ENCODE measurements at regions not wholly inside any gene's neighbourhood (a gene's known extent, or its start where the extent isn't known, plus 50 kb on each side); places are given as distances from the start of the nearest gene placed in this dataset.
A peak's percentile ranks its signal among the peaks of the same experiment; 100 is the strongest.

DNA sequence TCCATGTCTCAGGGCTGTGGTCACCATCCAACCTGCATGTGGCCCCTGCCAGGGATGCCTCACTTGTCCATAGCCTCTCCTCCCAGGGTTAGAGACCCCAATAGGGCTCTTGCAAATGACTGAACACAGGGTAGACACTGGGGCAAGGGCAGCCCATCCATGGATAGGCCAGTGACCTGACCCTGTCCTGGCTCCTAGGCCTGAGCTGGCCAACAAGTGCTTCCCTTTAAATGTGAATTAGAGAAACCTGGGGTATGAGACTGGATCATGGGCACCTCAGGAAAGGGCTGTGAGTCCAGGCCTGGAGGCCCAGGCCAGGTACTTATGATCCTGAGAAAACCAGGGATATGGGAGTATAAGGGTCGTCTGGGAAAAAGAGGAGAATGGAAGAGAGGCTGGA lies 64.5 kb downstream of the COPS8 start:
- DNase-seq, result no peak

DNA sequence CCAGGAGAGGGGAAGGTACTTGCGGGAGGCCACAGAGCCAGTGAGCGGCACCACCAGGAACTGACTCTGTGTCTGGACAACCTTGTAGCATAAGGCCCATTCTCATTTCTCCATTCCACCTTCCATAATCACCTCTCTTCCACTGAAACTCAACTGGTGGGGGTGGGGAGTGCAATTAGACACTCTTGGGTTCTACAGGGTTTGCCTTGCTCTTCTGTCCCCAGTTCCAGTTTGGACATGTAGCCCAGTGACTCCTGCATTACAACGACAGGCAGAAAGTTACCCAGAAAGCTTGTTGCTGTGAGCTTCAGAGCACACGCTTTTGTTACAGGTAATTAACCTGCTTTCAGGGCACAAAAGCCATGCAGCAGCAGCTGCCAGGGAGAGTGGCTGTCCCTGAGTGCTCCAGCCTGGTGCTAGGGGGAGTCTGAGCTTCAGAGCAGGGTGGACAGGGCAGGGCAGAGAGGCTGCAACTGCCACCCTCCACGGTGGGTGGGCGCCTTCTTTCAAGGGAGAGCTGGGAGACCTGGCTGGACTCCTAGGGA lies 65.2 kb downstream of the COPS8 start:
- no peak for DNase-seq

DNA sequence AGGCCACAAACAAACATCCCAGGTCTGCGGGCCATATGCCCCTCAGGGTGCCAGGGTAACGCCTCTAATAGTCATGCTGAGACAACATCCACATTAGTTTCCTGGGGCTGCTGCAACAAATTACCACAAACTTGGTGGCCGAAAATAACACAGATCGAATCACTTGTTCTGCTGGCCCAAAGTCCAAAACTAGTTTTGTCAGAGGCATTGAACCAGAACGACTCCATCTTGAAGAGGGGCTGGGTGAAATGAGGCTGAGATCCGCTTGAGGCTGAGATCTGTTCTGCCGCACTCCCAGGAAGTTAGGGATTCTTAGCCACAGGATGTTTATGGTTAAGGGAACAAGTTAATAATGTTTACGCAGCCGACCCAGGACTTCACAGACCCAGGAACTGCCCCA lies 66.7 kb downstream of the COPS8 start:
- no peak for DNase-seq

DNA sequence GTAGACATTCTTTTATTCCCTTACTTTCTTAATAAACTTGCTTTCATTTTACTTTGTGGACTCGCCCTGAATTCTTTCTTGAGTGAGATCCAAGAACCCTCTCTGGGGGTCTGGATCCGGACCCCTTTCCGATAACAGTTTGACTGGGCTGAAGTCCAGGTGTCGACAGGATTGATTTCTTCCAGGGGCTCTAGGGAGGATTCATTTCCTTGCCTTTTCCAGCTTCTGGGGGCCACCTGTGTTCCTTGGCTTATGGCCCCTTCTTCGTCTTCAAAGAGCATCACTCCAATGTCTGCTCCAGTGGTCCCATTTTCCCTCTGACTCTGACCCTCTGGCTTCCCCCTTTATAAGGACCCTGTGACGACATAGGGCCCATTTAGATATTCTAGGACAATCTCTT lies 67.5 kb downstream of the COPS8 start:
- no peak for DNase-seq

DNA sequence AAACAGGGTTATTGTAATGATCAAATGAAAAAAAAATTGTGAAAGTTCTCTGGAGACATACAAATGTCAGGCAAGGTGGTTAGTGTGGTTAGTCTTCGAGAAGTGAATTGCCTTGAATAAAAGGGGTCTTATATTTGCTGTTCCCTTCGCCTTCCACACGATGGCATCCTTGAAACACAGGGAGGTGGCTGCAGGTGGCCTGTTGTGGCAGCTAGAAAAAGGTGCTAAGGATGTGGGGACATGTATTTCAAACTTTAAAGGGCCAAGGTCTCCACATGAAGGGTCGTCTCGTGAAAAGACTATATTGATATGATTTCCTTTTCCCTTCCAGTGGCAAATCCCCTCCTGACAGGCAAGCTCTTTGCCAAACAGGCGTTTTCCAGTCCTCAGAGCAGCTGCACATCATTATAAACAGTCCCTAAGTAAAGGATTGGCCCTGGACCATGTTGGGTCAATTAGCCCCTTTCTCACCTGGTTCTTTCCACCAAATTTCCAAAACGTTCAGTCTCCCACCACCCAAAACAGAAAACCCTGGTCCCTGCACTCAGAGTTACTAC lies 68.5 kb downstream of the COPS8 start:
- DNase-seq, result peak; percentile 10 to 58

DNA sequence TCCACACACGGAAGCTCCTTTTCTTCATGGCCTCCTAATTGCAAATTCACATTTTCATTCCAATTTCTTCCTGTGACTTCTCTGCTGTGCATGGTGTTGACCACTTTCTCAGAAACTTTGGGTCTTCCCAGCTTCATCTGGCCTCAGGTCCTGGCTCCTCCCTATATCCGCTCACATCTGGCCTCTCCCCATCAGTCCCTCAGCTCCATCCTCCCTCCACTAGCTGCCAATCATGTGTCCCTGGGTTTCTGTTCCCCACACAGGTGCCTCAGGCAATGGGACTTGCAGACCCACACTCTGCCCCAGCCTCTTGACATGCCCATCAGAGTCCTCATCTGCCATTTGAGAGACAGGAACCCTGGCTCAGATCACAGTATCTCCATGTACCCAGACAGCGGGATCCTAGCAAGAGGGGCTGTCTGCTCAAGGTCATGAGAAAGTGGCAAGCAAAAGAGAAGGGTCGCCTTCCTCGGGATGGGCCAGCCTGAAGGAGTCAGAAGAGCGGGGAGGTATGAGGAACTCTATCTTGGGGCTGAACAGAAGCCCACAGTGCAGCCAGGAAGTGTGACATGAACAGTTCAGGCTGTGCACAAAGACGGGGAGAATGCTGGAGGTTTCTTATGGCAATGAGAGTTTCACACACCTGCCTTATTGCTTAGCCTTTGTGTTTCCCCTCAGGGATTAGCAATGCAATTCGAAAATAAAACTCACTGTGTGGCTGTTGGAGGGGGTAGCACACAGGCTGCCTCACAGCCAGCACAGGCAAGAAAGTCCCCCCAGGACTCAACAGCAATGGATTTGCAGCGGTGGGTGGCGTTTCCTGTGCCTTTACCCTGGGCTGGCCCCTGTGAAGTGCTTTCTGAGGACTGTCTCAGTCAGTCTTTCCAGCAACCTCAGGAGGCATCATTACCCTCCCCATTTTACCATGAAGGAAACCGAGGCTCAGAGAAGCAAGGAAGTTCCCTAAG lies 69.5 kb downstream of the COPS8 start:
- DNase-seq, result no peak

DNA sequence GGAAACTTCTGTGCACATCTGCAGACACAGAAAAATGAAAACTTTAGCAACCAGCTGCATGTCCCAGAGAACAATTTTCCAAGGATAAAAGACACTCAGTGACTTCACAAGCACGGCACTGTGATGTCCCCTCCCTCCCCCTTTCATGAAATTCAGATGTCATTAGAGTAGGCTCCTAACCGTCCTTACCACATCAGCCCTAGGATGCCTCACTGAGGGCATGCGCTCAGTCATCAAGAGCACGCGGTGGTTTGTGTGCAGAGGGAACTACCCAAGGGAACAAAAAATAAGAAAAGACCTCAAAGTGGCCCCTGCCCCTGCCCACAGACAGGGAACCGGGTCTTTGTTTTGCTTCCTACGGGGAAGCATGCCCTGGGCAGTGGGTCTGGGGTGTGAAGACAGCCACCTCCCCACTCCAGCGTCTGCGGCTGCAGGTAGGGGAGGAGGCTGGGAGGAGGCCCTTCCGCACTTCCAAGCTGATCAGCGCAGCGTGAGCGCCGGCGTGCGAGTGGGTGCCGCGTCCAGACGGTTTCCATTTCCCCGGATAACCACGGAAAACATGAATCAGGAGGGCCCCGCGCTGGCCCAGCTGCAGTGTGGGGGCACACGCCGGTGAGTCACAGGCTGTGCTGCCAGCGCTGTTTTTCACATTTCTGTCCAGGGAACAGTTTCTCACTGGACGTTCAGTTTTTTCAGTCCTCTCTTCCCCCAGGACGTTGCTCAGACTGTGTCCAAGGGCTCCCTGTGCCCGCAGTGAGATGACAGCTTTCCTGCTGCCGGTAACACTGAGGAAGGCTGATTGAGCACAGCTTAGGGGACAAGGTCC lies 70.6 kb downstream of the COPS8 start:
- no peak for DNase-seq

DNA sequence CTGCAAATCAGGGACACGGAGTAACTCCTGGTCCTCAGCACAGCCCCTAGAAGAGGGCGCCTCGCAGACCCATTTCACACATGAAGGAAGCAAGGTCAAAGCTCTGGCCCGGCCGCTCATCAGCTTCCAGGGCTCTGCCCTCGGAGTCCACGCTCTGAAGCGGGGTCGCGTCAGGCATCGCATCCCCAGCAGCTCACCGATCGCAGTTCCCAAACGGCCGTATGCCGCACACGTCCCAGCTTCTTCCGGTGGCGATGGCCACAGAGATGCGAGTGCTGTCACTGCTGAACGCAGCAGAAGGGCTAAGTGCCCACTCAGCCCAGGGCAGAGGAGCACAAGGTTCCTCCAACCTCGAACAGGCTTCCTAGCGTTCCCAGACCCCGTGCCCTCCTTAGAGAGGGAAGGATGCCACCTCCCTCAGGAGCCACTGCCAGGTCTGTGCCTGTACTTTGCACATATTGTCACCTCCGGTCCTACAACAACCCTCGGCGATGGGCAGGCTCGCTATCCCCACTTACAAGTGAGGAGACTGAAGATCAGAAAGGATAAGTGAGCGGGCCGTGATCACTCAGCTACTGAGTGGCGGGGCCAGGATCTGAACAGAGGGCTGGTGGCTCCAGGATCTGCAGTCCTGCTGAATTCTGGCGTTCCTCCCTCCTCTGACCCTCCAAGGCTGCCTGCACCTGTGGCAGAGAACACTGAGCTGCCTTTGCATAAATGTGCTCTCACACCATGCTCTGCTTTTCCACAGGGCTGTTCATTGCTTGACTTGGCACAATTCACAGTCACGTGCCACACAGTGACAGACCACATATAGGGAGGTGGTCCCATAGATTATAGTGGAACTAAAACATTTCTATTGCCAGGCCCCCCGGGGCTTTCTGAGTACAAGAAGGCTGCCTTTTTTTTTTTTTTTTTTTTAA lies 71.4 kb downstream of the COPS8 start:
- DNase-seq, result no peak

DNA sequence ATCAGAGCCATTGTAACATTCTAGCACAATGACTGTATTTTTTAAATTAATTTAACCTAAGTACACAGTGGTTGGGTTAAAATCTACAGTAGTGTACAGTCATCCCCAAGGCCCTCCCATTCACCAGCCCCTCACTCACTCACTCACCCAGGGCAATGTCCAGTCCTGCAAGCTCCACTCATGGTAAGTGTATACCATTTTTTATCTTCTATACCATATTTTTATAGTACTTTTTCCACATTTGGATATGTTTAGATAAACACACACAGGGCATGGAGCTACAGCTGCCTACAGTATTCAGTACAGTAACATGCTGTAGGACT lies 72.1 kb downstream of the COPS8 start:
- no peak for DNase-seq

DNA sequence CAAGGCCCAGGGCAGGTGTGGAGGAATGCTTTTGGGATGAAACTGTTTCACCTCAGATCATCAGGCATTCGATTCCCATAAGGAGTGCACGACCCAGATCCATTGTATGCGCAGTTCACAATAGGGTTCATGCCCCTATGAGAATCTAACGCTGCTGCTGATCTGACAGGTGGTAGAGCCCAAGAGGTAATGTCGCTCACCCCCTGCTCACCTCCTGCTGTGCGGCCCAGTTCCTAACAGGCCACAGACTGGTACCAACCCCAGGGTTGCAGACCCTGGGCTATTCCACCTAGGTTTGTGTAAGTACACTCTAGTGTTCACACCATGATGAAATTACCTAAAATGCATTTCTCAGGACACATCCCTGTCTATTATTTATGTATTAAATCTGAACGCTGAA lies 72.5 kb downstream of the COPS8 start:
- DNase-seq, result no peak

DNA sequence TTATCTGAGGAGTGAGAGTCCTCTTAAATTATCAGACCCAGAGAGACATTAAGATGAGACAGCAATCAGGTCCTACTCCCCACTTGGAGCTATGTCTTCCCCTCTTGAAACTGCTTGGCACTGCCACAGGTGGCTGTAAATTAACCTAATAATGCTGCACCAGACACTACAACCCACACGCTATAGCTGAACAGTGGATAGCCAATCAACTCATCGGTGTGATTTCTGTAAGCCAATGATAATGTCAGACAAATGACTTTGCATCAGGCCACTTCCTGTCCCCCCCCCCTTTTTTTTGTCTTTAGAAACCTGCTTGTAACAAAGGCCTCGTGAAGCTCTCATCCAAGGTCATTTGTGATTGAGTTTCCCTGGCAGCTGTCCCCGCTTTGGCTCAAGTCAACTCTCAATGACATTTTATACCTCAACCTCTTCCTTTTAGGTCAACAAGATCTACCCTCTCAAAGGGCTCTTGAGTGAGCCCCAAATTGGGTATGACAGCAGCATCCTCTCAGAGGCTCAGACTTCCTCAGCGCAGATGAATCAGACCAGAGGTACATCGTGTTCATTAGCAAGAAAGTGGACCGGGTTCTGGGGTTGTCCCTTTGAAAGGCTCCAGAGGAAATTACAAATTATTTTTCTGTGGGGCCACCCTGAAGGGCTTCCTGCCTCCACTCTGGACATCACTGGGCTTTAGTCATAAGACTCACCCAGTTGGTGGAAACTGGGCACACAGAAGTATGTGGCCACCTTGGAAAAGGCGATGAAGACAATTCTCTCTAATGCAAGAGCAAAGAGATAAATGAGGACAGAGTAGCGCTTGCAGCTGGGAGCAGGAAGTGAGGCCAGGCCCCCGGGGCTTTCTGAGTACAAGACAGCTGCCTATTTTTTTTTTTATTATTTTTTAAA lies 73.6 kb downstream of the COPS8 start:
- no peak for DNase-seq

DNA sequence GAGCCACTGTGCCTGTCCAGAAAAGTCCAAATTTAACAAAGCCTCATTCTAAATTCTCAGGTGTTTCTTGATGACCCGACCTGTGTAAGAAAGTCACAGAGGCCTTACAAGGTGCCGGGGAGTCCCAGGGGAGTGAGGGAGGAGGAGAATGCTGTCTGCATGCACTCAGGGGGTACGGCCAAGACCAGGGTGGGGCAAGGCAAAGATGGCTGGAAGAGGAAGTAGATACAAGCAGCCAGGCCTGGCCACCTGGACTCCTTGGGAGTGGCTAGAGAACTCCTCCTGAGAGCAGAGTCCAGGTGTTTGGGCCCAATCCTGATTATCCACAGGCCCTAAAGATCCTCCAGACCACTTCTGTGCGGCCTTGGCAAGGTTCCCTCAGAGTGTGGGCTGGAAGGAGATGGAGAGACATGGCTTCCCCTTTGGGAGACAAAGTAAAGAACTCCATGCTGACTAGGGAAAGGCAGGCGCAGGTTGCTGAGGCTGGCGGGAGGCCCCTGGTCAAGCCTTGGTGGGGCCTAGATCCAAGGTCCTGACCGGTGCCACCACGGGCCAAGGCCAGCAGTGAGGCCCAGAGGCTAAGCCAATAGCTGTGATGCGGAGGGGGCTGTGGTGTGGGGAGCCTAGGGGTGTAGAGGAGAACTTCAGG lies 74.7 kb downstream of the COPS8 start:
- no peak for DNase-seq

DNA sequence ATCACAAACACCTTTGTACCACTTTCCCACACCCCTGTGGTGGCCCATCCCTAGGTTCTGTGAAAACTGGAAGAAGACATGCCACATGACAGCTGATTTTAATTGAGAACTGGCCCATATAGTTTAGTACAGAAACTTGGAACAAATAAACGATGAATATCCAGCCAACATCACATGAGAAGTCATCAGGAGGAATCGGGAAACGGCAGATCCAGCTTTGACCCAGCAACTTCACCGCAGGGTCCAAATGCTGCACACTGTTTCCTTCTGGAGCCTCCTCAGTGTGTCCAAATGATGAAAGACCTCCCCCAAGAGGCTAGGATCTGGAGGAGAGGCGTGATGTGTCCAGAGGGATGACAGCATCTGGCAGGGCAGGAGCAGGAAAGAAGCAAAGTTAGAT lies 75.5 kb downstream of the COPS8 start:
- no peak for DNase-seq

DNA sequence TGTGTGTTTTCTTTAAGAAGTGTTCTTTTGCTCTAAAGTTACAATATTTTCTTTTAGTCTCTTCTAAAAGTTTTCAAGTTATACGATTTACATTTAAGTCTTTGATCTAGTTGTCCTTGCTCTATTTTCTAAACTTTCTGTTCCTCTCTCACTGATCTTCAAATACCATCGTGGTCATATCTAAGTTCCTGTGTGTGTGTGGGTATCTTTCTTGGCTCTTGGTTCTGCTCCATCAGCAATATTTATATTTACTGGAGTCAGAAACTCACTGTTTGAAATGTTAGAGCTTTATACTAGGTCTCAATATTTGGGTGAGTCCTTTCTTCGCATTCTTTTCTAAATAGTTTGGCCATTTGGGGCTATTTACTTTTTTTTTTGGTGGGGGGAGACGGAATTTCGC lies 77.3 kb downstream of the COPS8 start:
- DNase-seq, result no peak

DNA sequence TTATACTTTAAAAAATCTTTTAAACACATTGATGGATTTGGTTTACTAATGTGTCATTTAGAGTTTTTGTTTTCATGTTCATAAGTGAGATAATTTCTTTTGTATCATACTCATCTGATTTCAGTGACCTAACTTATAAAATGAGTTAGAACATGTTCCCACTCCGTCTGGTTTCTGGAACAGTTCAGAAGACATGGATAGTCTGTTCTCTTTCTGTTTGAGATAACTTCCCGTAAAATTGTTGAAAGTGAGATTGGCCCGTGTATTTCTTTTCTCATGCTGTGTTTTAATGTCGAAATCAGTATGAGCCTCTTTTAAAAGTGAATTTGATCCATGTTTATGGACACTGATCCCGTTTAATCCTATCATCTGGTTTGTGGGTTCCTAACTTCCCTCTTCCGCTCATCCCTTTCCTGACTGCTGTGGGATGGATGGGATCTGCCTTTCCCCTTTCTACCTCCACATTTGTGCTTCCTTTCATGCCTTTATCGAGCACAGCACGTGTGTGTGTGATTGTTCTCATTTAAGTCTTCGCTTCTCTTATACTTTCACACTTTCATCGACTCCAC lies 78.9 kb downstream of the COPS8 start:
- no peak for DNase-seq

DNA sequence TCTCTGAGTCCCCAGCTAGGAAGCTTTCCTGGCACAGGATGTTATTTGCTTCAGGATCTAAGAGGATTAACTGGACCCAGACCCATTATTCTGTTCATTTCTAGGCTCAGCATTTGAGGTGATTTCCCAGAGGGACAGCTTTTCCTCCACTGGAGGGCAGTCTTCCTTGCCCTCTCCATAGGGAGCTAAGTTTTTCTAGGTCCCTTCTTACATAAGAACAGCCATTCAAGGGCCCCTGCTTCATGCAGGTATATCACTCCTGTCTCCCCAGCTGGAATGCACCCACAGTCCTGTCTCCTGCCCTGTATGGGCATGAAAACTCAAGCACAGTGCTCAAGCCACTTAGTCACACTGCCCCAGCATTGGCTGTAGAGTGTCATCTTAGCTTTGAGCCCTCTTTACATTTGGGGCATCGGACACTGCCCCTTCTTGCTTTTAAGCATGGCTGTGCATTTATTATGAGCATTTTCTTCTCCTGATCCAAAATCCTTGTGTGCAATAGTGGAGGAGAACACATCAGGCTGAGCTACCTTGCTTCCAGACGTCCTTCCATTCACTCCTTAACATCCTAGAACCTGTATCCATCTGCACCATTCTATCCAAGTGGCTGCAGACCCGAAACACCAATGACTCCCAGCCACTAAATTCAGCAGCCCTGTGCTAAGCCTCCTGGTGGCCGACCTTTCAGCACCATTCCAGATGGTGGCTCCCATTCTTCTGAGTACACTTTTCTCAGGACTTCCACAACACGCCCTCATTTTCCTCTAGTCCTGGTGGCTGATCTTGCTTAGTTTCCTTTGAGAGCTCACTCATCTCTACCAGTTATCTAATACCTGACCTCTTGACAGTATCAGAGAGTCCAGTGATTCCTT lies 80.0 kb downstream of the COPS8 start:
- peak in 1 of 2 experiments; percentile 19 for DNase-seq

DNA sequence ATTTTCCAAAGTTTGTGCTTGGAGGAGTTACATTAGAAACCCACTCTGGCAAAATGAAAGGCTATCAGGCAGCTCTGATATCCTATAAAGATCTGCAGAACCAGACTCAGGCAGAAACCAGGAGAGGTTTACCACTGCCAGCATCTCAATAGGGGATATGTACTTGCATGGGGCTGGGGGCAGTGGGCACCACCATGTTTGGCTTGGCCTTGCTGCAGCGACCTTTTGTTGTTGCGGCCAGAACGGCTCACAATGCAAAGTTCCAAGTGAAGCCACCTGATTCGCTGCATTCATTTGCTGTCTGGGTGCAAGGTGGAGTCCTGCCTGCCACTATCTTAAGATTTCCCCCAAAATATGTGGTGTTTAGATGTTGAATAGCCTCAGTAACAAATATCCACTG lies 81.3 kb downstream of the COPS8 start:
- DNase-seq, result no peak

DNA sequence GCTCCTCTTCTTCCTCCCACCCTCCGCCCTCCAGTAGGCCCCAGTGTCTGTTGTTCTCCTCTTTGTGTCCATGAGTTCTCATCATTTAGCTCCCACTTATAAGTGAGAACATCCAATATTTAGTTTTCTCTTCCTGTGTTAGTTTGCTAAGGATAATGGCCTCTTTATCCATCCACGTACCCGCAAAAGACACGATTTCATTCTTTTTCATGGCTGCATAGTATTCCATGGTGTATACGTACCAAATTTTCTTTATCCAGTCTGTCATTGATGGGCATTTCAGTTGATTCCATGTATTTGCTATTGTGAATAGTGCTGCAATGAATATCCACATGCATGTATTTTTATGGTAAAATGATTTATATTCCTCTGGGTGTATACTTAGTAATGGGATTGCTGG lies 82.2 kb downstream of the COPS8 start:
- DNase-seq, result no peak

DNA sequence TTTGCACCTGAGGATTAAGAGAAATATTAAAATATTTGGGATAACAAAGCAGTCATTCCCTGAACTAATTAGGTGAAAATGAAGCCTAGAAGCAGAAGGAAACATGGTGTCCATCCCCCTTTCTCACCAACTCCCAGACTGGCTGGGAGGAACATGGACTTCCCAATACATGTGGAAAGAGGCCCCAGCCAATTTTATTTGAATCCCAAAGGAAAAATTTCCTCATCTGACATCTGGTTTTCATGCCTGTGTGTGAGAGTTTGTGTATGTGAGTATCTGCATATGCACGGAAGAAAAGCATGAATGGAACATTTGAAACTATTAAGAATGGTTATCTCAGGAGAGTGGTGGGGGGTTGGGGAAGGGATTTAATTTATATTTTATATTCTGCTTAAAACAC lies 84.3 kb downstream of the COPS8 start:
- DNase-seq, result no peak
